ENCODE measurements at regions not wholly inside any gene's neighbourhood (a gene's known extent, or its start where the extent isn't known, plus 50 kb on each side); places are given as distances from the start of the nearest gene placed in this dataset.

GRCh38 chr4:188551156-188551555 is 411.9 kb downstream of the TRIML1 start:
- no peak for DNase-seq
- Mint-ChIP-seq H3K27ac (no peak overlapping the region), H3K27me3 (no peaks in the 10 kb centered on the region), H3K4me3 (no peak overlapping the region), H3K36me3 (ENCODE audit: low read depth) (no peaks in the 10 kb centered on the region), H3K4me1 (ENCODE audit: low read depth) (no peaks in the 10 kb centered on the region), H3K9me3 (peaks cover 15% of the 10 kb centered on the region)

GRCh38 chr4:188552741-188553275 is 413.6 kb downstream of the TRIML1 start:
- no peak overlapping the region for H3K4me3 Mint-ChIP-seq
- no peaks in the 10 kb centered on the region for H3K4me1 Mint-ChIP-seq (ENCODE audit: low read depth)
- H3K27ac Mint-ChIP-seq = no peak overlapping the region
- H3K27me3 Mint-ChIP-seq = no peaks in the 10 kb centered on the region
- DNase-seq = no peak
- H3K9me3 Mint-ChIP-seq = peaks cover 12% of the 10 kb centered on the region
- H3K36me3 Mint-ChIP-seq (ENCODE audit: low read depth) = no peaks in the 10 kb centered on the region

- H3K4me1 Mint-ChIP-seq (ENCODE audit: low read depth) = no peaks in the 10 kb centered on the region
- DNase-seq = no peak
- no peak overlapping the region for H3K4me3 Mint-ChIP-seq
- H3K27ac Mint-ChIP-seq = no peak overlapping the region
- H3K9me3 Mint-ChIP-seq = peaks cover 8% of the 10 kb centered on the region
- H3K36me3 Mint-ChIP-seq (ENCODE audit: low read depth) = no peaks in the 10 kb centered on the region
- H3K27me3 Mint-ChIP-seq = no peaks in the 10 kb centered on the region
Observed at GRCh38 chr4:188554413-188554812, 415.2 kb downstream of the TRIML1 start.

- Mint-ChIP-seq H3K27ac (no peak overlapping the region), H3K9me3 (peaks cover 25% of the 10 kb centered on the region), H3K4me1 (ENCODE audit: low read depth) (no peaks in the 10 kb centered on the region), H3K36me3 (ENCODE audit: low read depth) (no peaks in the 10 kb centered on the region), H3K4me3 (no peak overlapping the region), H3K27me3 (no peaks in the 10 kb centered on the region)
- DNase-seq = no peak
Observed at GRCh38 chr4:188573104-188573503, 433.9 kb downstream of the TRIML1 start.

DNA sequence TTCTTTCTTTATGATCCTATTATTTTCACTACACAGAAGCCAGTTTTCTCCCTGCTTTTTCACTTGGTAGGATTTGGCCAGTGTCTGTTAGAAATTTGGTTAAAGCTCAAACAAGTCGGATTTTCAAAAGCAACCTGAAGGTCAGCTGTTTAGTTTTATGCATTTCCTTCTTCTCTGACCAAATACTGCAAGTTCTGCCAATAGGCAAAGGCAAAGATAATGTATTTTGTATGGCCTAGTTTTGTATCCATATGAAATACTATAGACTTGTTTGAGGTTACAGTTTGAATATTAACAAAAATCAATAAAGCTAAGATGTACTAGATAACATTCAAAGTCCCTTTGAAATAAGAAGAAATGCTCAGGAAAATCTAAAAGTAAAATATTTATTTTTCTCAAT is 439.4 kb downstream of the TRIML1 start:
- no peaks in the 10 kb centered on the region for H3K4me1 Mint-ChIP-seq (ENCODE audit: low read depth)
- DNase-seq = no peak
- no peak overlapping the region for H3K4me3 Mint-ChIP-seq
- H3K27me3 Mint-ChIP-seq = no peaks in the 10 kb centered on the region
- H3K9me3 Mint-ChIP-seq = peaks cover 22% of the 10 kb centered on the region
- no peaks in the 10 kb centered on the region for H3K36me3 Mint-ChIP-seq (ENCODE audit: low read depth)
- H3K27ac Mint-ChIP-seq = no peak overlapping the region

DNA sequence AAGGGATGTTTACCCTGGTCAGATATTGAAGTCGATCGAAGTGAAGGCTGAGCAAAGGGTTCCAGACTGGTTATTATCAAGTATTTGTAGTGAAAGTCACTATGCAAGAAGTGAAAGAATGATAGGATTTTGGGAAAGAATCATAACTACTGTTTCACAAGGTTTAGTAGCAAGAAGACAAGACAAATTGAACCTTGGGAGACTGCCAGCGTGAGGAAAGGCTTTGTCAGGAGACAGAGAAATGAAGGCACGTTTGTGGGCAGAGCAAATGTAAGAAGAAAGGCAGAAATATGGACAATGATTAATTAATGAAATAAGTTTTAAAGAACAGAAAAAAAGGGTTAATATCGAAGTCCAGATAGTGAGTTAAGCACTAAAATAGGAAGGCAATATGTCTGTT is 456.8 kb downstream of the TRIML1 start:
- Mint-ChIP-seq H3K9me3 (peaks cover 25% of the 10 kb centered on the region), H3K4me3 (no peak overlapping the region), H3K27me3 (no peaks in the 10 kb centered on the region)

GRCh38 chr4:188603646-188604045 is 464.4 kb downstream of the TRIML1 start:
- DNase-seq = no peak
- no peaks in the 10 kb centered on the region for H3K36me3 Mint-ChIP-seq (ENCODE audit: low read depth)
- no peaks in the 10 kb centered on the region for H3K27me3 Mint-ChIP-seq
- no peaks in the 10 kb centered on the region for H3K4me1 Mint-ChIP-seq (ENCODE audit: low read depth)
- H3K9me3 Mint-ChIP-seq = peaks cover 26% of the 10 kb centered on the region
- H3K27ac Mint-ChIP-seq = no peak overlapping the region
- H3K4me3 Mint-ChIP-seq = no peak overlapping the region

More for the DNA sequence above, 456.8 kb downstream of the TRIML1 start:
- H3K4me1 Mint-ChIP-seq (ENCODE audit: low read depth) = no peaks in the 10 kb centered on the region
- no peak for DNase-seq
- H3K36me3 Mint-ChIP-seq (ENCODE audit: low read depth) = no peaks in the 10 kb centered on the region
- H3K27ac Mint-ChIP-seq = no peak overlapping the region

DNA sequence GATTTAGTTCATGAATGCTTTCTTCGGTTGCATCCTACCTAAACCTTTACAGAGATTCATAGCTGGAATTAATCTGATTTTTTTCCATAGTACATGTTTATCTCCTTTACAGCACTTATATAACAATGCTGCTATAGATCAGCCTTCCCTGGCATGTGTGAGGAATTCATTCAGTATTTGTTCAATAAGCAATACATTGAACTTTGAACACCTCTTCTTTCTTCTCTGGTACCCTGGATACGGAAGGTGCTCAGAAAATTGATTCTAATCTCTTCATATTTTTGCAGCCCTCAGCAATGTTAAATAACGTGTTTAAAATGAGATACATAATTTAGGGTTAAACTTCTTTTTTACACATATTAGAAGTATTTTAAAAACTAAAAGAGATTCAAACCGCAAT is 467.4 kb downstream of the TRIML1 start:
- H3K9me3 Mint-ChIP-seq = peaks cover 18% of the 10 kb centered on the region
- H3K27ac Mint-ChIP-seq = no peak overlapping the region
- no peaks in the 10 kb centered on the region for H3K27me3 Mint-ChIP-seq
- DNase-seq = no peak
- H3K4me1 Mint-ChIP-seq (ENCODE audit: low read depth) = no peaks in the 10 kb centered on the region
- H3K36me3 Mint-ChIP-seq (ENCODE audit: low read depth) = no peaks in the 10 kb centered on the region
- no peak overlapping the region for H3K4me3 Mint-ChIP-seq

- H3K4me3 Mint-ChIP-seq = no peak overlapping the region
- H3K36me3 Mint-ChIP-seq (ENCODE audit: low read depth) = no peaks in the 10 kb centered on the region
- no peaks in the 10 kb centered on the region for H3K27me3 Mint-ChIP-seq
- no peaks in the 10 kb centered on the region for H3K4me1 Mint-ChIP-seq (ENCODE audit: low read depth)
- H3K9me3 Mint-ChIP-seq = peaks cover 25% of the 10 kb centered on the region
- no peak overlapping the region for H3K27ac Mint-ChIP-seq
- no peak for DNase-seq
Observed at GRCh38 chr4:188611143-188611542, 471.9 kb downstream of the TRIML1 start.

DNA sequence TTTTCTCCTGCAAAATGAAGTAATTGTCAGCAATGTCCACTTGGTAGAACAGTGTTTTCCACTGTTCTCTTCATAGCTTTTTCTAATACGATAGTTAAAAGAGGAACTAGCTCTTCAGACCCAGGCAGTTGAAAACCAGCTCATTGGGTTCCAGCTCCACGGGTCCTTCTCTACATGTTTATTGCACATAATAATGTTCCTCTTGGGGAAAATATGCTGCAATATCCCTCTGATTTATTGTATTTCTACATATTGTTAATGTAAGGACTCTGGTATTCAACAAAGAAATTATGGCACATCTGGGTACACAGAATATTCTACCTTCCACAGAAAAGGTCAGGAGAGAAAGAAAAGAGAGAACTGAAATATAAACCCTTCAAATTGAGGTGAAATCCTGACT is 473.4 kb downstream of the TRIML1 start:
- H3K27me3 Mint-ChIP-seq = no peaks in the 10 kb centered on the region
- no peak overlapping the region for H3K4me3 Mint-ChIP-seq
- H3K27ac Mint-ChIP-seq = no peak overlapping the region
- no peaks in the 10 kb centered on the region for H3K36me3 Mint-ChIP-seq (ENCODE audit: low read depth)
- H3K9me3 Mint-ChIP-seq = peaks cover 29% of the 10 kb centered on the region
- H3K4me1 Mint-ChIP-seq (ENCODE audit: low read depth) = no peaks in the 10 kb centered on the region
- no peak for DNase-seq

DNA sequence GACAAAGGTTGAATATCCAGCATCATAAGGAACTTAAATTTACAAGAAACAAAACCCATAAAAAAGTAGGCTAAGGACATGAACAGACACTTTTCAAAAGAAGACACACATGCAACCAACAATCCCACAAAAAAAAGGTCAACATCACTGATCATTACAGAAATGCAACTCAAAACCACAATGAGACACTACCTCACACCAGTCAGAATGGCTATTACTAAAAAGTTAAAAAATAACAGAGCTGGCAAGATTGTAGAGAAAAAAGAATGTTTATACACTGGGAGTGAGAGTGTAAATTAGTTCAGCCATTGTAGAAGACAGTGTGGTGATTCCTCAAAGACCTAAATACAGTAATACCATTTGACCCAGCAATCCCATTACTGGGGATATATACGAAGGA is 474.7 kb downstream of the TRIML1 start:
- Mint-ChIP-seq H3K4me3 (no peak overlapping the region), H3K4me1 (ENCODE audit: low read depth) (no peaks in the 10 kb centered on the region), H3K9me3 (peaks cover 28% of the 10 kb centered on the region), H3K36me3 (ENCODE audit: low read depth) (no peaks in the 10 kb centered on the region), H3K27me3 (no peaks in the 10 kb centered on the region), H3K27ac (no peak overlapping the region)
- no peak for DNase-seq

- Mint-ChIP-seq H3K27me3 (no peaks in the 10 kb centered on the region), H3K4me1 (ENCODE audit: low read depth) (no peaks in the 10 kb centered on the region), H3K4me3 (no peak overlapping the region), H3K9me3 (peaks cover 23% of the 10 kb centered on the region), H3K36me3 (ENCODE audit: low read depth) (no peaks in the 10 kb centered on the region), H3K27ac (no peak overlapping the region)
- no peak for DNase-seq
Observed at GRCh38 chr4:188619456-188620149, 480.4 kb downstream of the TRIML1 start.

- H3K36me3 Mint-ChIP-seq (ENCODE audit: low read depth) = no peaks in the 10 kb centered on the region
- no peak overlapping the region for H3K27ac Mint-ChIP-seq
- no peaks in the 10 kb centered on the region for H3K27me3 Mint-ChIP-seq
- DNase-seq = no peak
- H3K4me1 Mint-ChIP-seq (ENCODE audit: low read depth) = no peaks in the 10 kb centered on the region
- H3K9me3 Mint-ChIP-seq = peaks cover 16% of the 10 kb centered on the region
- no peak overlapping the region for H3K4me3 Mint-ChIP-seq
Observed at GRCh38 chr4:188620608-188621007, 481.4 kb downstream of the TRIML1 start.

DNA sequence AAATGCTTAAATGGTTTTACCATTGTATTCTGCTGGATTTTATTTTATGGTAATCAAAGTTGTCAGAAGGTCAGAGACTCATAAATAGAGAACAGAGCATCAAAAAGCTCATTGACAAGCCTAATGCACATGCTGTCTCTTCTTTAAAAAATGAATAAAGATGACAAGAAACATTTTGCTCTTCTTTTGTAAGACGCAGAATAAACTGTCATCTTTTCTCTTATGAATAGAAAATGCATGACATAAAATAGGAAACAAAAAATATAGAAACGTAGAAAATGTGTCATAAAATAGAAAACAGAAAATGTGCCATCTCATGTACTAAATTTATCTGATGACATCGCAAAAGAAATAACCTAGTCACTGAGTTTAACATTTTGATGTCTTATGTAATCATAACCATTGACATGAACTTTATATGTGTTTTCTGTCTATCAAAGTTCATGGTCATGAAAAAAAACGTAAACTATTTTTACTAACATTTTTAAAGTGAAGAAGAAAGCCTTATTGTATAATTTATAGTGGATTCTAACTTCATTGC is 484.1 kb downstream of the TRIML1 start:
- no peak overlapping the region for H3K4me3 Mint-ChIP-seq
- no peak overlapping the region for H3K27ac Mint-ChIP-seq

GRCh38 chr4:188624370-188624769 is 485.1 kb downstream of the TRIML1 start:
- Mint-ChIP-seq H3K36me3 (ENCODE audit: low read depth) (no peaks in the 10 kb centered on the region), H3K4me1 (ENCODE audit: low read depth) (no peaks in the 10 kb centered on the region), H3K4me3 (no peak overlapping the region), H3K27ac (no peak overlapping the region), H3K27me3 (no peaks in the 10 kb centered on the region), H3K9me3 (peaks cover 9% of the 10 kb centered on the region)
- DNase-seq = no peak

More for the DNA sequence above, 484.1 kb downstream of the TRIML1 start:
- no peaks in the 10 kb centered on the region for H3K27me3 Mint-ChIP-seq
- no peak for DNase-seq
- peaks cover 16% of the 10 kb centered on the region for H3K9me3 Mint-ChIP-seq
- no peaks in the 10 kb centered on the region for H3K4me1 Mint-ChIP-seq (ENCODE audit: low read depth)
- no peaks in the 10 kb centered on the region for H3K36me3 Mint-ChIP-seq (ENCODE audit: low read depth)

All from activated T-cell treated with anti-CD3 and anti-CD28 coated beads, Interleukin-2, amount 50 U/mL, for 24 hours (primary cell).